ENCODE measurements at regions not wholly inside any gene's neighbourhood (a gene's known extent, or its start where the extent isn't known, plus 50 kb on each side); places are given as distances from the start of the nearest gene placed in this dataset.

- TF ChIP-seq CTCF (IDR thresholded peaks at IDR 0.05; ENCODE audit: poor library complexity, severe bottlenecking) = no peak
- TF ChIP-seq EP300 (conservative IDR thresholded peaks at IDR 0.05; ENCODE audit: poor library complexity, severe bottlenecking) = no peak
- no peak for TF ChIP-seq EZH2 (IDR thresholded peaks at IDR 0.05; ENCODE audit: borderline replicate concordance, insufficient read depth, low read length, poor library complexity, severe bottlenecking)
- no peak for TF ChIP-seq TAF1 (IDR thresholded peaks at IDR 0.05; ENCODE audit: low read depth)
- TF ChIP-seq REST (IDR thresholded peaks at IDR 0.05; ENCODE audit: borderline replicate concordance) = peak; percentile 35
- no peak for TF ChIP-seq MXI1 (conservative IDR thresholded peaks at IDR 0.05; ENCODE audit: poor library complexity, severe bottlenecking)
These were observed 208.8 kb upstream of the TAS2R1 start for GRCh38 chr5:9838916-9839315.

Data from neural cell (in vitro differentiated cells).